PC-3 (cell line): ENCODE measurements at regions not wholly inside any gene's neighbourhood (a gene's known extent, or its start where the extent isn't known, plus 50 kb on each side); places are given as distances from the start of the nearest gene placed in this dataset.

Experiments
- CTCF ChIP-seq: fragments of 300-600 bp; sonication (generic); conservative IDR thresholded peaks from 2 replicates; pipeline ENCODE4 v1.5.1; 2017; ENCODE audit warnings: antibody characterized with exemption, low read depth, mild to moderate bottlenecking, low read length
- EZH2phosphoT487 ChIP-seq: fragments of 300-600 bp; sonication (generic); IDR thresholded peaks from 2 replicates; pipeline ENCODE4 v1.6.1; 2018; ENCODE audit warnings: mild to moderate bottlenecking, antibody characterized with exemption, low read length, borderline replicate concordance

- TF ChIP-seq EZH2phosphoT487 (no peak), CTCF (no peak)
Observed at GRCh38 chr1:4483021-4483625, 171.3 kb upstream of the AJAP1 start.
